ENCODE measurements at regions not wholly inside any gene's neighbourhood (a gene's known extent, or its start where the extent isn't known, plus 50 kb on each side); places are given as distances from the start of the nearest gene placed in this dataset.

DNA sequence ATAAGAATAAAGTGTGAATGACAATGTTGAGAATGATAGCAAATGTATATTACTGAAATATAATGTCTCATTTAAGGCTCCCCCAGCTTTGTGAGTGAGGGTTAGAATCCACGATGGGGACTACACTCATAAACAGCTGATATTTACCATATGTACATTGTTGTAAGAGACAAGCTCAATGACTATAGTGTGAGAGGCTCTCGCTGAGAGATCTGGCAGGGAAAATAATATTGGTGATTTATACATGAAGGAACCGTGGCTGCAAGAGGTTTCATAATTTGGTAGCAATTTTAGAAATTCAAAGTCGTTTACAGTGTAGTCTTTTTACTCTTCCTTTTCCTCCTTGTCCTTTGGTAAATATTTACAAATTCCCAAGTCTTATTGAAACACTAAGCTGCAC is 342.2 kb upstream of the AKR1E2 start:
- no peak overlapping the region for H3K4me3 ChIP-seq (ENCODE audit: low read depth, low read length)
- DNase-seq (ENCODE audit: low read depth), result no peak
- TF ChIP-seq, protein P1, sequence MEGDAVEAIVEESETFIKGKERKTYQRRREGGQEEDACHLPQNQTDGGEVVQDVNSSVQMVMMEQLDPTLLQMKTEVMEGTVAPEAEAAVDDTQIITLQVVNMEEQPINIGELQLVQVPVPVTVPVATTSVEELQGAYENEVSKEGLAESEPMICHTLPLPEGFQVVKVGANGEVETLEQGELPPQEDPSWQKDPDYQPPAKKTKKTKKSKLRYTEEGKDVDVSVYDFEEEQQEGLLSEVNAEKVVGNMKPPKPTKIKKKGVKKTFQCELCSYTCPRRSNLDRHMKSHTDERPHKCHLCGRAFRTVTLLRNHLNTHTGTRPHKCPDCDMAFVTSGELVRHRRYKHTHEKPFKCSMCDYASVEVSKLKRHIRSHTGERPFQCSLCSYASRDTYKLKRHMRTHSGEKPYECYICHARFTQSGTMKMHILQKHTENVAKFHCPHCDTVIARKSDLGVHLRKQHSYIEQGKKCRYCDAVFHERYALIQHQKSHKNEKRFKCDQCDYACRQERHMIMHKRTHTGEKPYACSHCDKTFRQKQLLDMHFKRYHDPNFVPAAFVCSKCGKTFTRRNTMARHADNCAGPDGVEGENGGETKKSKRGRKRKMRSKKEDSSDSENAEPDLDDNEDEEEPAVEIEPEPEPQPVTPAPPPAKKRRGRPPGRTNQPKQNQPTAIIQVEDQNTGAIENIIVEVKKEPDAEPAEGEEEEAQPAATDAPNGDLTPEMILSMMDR (IDR thresholded peaks at IDR 0.05; ENCODE audit: low read depth, low read length, missing control alignments), result no peak

- TF ChIP-seq, protein P1 (IDR thresholded peaks at IDR 0.05; ENCODE audit: low read depth, low read length, missing control alignments), result no peak
- no peak for DNase-seq (ENCODE audit: low read depth)
- no peak overlapping the region for H3K4me3 ChIP-seq (ENCODE audit: low read depth, low read length)
These were observed 343.3 kb upstream of the AKR1E2 start for GRCh38 chr10:4482659-4483058.

GRCh38 chr10:4481192-4481591 is 344.8 kb upstream of the AKR1E2 start:
- DNase-seq (ENCODE audit: low read depth), result no peak
- H3K4me3 ChIP-seq (ENCODE audit: low read depth, low read length), result no peak overlapping the region
- TF ChIP-seq, protein P1 (IDR thresholded peaks at IDR 0.05; ENCODE audit: low read depth, low read length, missing control alignments), result no peak

DNA sequence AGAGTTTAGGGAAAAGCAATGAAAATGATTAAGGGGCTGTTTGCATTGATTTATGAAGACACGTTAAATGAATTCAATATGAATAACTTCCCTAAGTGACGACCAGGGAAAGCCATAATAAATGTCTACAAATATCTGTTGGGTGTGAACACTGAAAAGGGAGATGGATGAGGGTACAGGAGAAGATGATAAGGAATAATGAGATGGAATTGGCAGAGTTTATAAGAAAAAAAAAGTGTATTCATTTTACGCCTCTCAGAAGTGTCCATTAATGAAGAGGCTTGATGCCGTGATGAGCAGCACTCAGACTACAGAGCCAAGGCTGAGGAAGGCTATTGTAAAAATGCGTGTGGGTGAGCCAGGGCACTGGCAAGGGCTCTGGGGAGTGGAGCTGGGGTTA is 346.7 kb upstream of the AKR1E2 start:
- TF ChIP-seq, protein P1 (IDR thresholded peaks at IDR 0.05; ENCODE audit: low read depth, low read length, missing control alignments), result no peak
- H3K4me3 ChIP-seq (ENCODE audit: low read depth, low read length), result no peak overlapping the region
- DNase-seq (ENCODE audit: low read depth), result no peak

- TF ChIP-seq, protein P1 (IDR thresholded peaks at IDR 0.05; ENCODE audit: low read depth, low read length, missing control alignments), result no peak
- no peak overlapping the region for H3K4me3 ChIP-seq (ENCODE audit: low read depth, low read length)
- no peak for DNase-seq (ENCODE audit: low read depth)
These were observed 348.3 kb upstream of the AKR1E2 start for GRCh38 chr10:4477664-4478063.

GRCh38 chr10:4475827-4476490 is 350.0 kb upstream of the AKR1E2 start:
- no peak for DNase-seq (ENCODE audit: low read depth)
- no peak overlapping the region for H3K4me3 ChIP-seq (ENCODE audit: low read depth, low read length)
- TF ChIP-seq, protein P1 (IDR thresholded peaks at IDR 0.05; ENCODE audit: low read depth, low read length, missing control alignments), result no peak

GRCh38 chr10:4474829-4475228 is 351.2 kb upstream of the AKR1E2 start:
- TF ChIP-seq, protein P1 (IDR thresholded peaks at IDR 0.05; ENCODE audit: low read depth, low read length, missing control alignments), result no peak
- no peak for DNase-seq (ENCODE audit: low read depth)
- no peak overlapping the region for H3K4me3 ChIP-seq (ENCODE audit: low read depth, low read length)

Data from GM12864 (cell line).